Upper lobe of left lung (tissue), 6 donors: ENCODE measurements at regions not wholly inside any gene's neighbourhood (a gene's known extent, or its start where the extent isn't known, plus 50 kb on each side); places are given as distances from the start of the nearest gene placed in this dataset.

Source experiments
- ATAC-seq, 2 donors: fragments of 200-7000 bp; cut with Tn5 transposase; one replicate each; pipeline ENCODE4 v1.9.1; 2022; ENCODE audit warnings: mild to moderate bottlenecking in 2 of 2, moderate library complexity in 2 of 2; ENCODE audit not compliant: low FRiP score in 2 of 2
- DNase-seq, 2 donors: peaks; one replicate each; pipeline ENCODE4 v3.0.0-alpha.2; 2019 to 2020
- H3K27ac ChIP-seq, 4 donors: fragments of 200-600 bp; sonication (generic); one replicate each; pipeline ENCODE4 v1.5.1; 2016 to 2019
- H3K27me3 ChIP-seq, 4 donors: fragments of 200-600 bp; sonication (generic); one replicate each; pipeline ENCODE4 v1.5.1; 2017 to 2019
- H3K36me3 ChIP-seq, 4 donors: fragments of 200-600 bp; sonication (generic); one replicate each; pipeline ENCODE4 v1.5.1; 2016 to 2019
- H3K4me1 ChIP-seq, 4 donors: fragments of 200-600 bp; sonication (generic); one replicate each; pipeline ENCODE4 v1.5.1; 2018 to 2019
- H3K4me3 ChIP-seq, 4 donors: fragments of 200-600 bp; sonication (generic); one replicate each; pipeline ENCODE4 v1.5.1; 2017 to 2019; ENCODE audit warnings: mild to moderate bottlenecking in 2 of 4, moderate library complexity in 1 of 4
- H3K9me3 ChIP-seq, 4 donors: fragments of 200-600 bp; sonication (generic); one replicate each; pipeline ENCODE4 v1.5.1; 2018 to 2019
- EP300 ChIP-seq, 4 donors: sonication (generic); formaldehyde crosslinking; IDR thresholded peaks; one replicate each; pipeline ENCODE4 v1.5.1; 2017; ENCODE audit warnings: antibody characterized with exemption in 4 of 4, control low read depth in 2 of 4
- POLR2A ChIP-seq, 4 donors: fragments of 450-650 bp; IDR thresholded peaks; one replicate each; pipeline ENCODE4 v1.5.1; 2016 to 2017; ENCODE audit warnings: antibody characterized with exemption in 4 of 4, mild to moderate bottlenecking in 2 of 4
- POLR2AphosphoS5 ChIP-seq, 2 donors: sonication (generic); formaldehyde crosslinking; IDR thresholded peaks; one replicate each; pipeline ENCODE4 v1.5.1; 2017; ENCODE audit warnings: antibody characterized with exemption in 2 of 2
- WGBS, 2 donors: methylation state at CpG; one replicate each; pipeline ENCODE4 v1.1.5; 2017 to 2018; 5-methylcytosine and 5-hydroxymethylcytosine counted together
- TF ChIP-seq, protein P1 (sequence below), 6 experiments: fragments of 450-650 bp in 4 of 6; fragments of 200-600 bp in 2 of 6; sonication (generic) in 2 of 6; IDR thresholded peaks; one replicate each; pipeline ENCODE4 v1.5.1; 2016 to 2019; ENCODE audit warnings: antibody characterized with exemption in 6 of 6
- donor health status: DM: no; HTN: no; CAD: no; lungs with moderate emphysema.
- donor health status: DM: no; HTN: yes; CAD: no; lungs with severe emphysema.

DNA sequence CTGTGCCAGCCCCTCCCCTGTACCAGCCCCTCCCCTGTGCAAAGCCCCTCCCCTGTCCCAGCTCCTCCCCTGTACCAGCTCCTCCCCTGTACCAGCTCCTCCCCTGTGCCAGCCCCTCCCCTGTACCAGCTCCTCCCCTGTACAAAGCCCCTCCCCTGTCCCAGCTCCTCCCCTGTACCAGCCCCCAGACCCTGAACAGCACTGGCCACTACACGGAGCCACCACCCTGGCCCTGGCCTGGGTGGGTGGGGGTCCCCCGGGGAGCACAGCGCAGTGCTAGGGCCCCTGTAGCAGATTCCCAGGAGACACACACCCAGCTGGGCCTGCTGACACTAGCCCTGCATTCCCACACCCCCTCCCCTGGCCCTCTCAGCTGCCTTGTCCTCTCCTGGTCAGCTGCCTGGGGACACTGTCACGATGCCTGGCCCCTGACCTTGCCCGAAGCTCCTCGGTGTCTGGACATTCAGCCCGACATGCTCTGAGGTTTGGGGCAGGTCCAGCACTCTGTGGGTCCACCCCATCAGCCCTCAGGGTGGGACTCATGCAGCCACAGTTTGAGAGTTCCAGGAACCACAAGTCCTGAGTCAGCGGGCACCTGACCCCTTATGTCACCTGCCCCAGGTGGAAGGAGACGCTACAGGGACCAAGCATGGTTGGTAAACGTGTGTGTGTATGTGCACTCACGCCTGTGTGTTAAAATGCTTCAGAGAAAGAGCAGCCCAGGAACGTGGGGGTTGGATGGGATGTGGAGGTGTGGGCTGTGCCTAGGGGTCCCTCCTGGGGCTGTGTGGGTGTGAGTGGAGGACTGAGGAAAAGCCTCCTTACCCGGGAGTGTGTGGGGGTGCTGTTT lies 114.2 kb downstream of the METRNL start:
- Histone ChIP-seq H3K4me1 (peaks cover 17 to 44% (median 28%) of the 10 kb centered on the region in 4 donors), H3K27ac (peak overlapping the region in 3 of 4 donors; percentile 13 to 58 (median 53)), H3K36me3 (no peaks in the 10 kb centered on the region), H3K27me3 (no peaks in the 10 kb centered on the region), H3K9me3 (no peaks in the 10 kb centered on the region), H3K4me3 (no peak overlapping the region)
- TF ChIP-seq POLR2AphosphoS5 (IDR thresholded peaks at IDR 0.05): no peak
- no peak for TF ChIP-seq EP300 (IDR thresholded peaks at IDR 0.05)
- TF ChIP-seq, protein P1, sequence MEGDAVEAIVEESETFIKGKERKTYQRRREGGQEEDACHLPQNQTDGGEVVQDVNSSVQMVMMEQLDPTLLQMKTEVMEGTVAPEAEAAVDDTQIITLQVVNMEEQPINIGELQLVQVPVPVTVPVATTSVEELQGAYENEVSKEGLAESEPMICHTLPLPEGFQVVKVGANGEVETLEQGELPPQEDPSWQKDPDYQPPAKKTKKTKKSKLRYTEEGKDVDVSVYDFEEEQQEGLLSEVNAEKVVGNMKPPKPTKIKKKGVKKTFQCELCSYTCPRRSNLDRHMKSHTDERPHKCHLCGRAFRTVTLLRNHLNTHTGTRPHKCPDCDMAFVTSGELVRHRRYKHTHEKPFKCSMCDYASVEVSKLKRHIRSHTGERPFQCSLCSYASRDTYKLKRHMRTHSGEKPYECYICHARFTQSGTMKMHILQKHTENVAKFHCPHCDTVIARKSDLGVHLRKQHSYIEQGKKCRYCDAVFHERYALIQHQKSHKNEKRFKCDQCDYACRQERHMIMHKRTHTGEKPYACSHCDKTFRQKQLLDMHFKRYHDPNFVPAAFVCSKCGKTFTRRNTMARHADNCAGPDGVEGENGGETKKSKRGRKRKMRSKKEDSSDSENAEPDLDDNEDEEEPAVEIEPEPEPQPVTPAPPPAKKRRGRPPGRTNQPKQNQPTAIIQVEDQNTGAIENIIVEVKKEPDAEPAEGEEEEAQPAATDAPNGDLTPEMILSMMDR (IDR thresholded peaks at IDR 0.05): no peak
- TF ChIP-seq POLR2A (IDR thresholded peaks at IDR 0.05): no peak
- ATAC-seq: no peak
- DNase-seq: peak in 1 of 2 donors; percentile 36
- WGBS, 2 donors: 53 to 62% methylated on average over 11 to 13 of the region's 13 CpGs

DNA sequence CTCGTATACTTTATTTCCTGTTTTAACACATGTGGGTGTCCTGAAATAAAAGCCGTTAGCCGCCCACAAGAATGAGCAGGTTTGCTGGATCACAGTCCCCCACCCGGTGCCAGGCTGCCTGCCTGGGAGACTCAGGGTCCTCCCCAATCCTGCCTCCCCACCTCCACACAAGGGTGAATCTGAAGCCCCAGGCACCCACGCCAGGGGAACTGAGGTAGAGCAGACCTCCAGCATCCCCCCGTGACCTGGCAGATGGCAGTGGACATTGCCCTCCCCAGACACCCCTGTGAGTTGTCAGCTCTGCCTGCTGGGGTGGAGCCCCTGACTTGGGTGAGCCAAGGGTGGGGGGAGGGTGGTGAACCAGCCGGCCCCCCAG lies 114.8 kb downstream of the METRNL start:
- Histone ChIP-seq H3K4me3 (no peak overlapping the region), H3K27ac (peak overlapping the region in 3 of 4 donors; percentile 13 to 58 (median 53)), H3K9me3 (no peaks in the 10 kb centered on the region), H3K36me3 (no peaks in the 10 kb centered on the region), H3K27me3 (no peaks in the 10 kb centered on the region), H3K4me1 (peaks cover 21 to 49% (median 32%) of the 10 kb centered on the region in 4 donors)
- peak; percentile 20 to 32 for DNase-seq
- 65 to 67% methylated on average over 5 to 7 of the region's 7 CpGs for WGBS, 2 donors
- ATAC-seq: no peak
- no peak for TF ChIP-seq EP300 (IDR thresholded peaks at IDR 0.05)
- TF ChIP-seq POLR2A (IDR thresholded peaks at IDR 0.05): no peak
- TF ChIP-seq, protein P1 (IDR thresholded peaks at IDR 0.05): no peak
- no peak for TF ChIP-seq POLR2AphosphoS5 (IDR thresholded peaks at IDR 0.05)

DNA sequence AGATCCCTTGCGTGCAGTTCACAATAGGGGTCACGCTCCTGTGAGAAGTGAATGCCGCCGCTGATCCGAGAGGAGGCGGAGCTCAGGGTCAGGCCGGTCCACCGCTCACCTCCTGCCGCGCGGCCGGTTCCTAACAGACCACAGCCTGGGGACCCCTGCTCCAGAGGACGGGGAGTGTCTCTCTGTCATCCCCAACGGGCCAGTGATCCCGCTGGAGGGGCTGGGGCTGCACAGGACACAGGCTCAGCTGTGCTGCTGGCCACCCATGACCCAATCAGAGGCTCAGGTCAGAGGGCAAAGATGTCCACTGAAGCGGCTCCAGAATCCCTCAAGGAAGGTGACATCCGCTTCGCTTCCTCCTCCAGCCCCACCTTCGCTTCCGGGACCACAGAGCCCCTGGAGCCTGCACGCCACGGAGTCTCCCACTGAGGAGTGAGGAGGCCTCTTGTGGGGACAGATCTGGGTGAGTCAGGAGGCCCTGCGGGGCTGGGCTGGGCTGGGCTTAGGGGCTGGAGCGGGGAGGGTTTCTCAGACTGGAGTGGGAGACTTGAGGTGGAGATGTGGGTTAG lies 115.4 kb downstream of the METRNL start:
- no peaks in the 10 kb centered on the region for H3K36me3 ChIP-seq
- TF ChIP-seq EP300 (IDR thresholded peaks at IDR 0.05) (no peak), POLR2AphosphoS5 (IDR thresholded peaks at IDR 0.05) (no peak), POLR2A (IDR thresholded peaks at IDR 0.05) (no peak)
- TF ChIP-seq, protein P1 (IDR thresholded peaks at IDR 0.05): no peak
- H3K4me1 ChIP-seq: peaks cover 21 to 47% (median 32%) of the 10 kb centered on the region in 4 donors
- ATAC-seq (no peak), DNase-seq (peak; percentile 20 to 72)
- no peak overlapping the region for H3K4me3 ChIP-seq
- no peaks in the 10 kb centered on the region for H3K27me3 ChIP-seq
- H3K27ac ChIP-seq: peak overlapping the region in 2 of 4 donors; percentile 34 to 58
- H3K9me3 ChIP-seq: no peaks in the 10 kb centered on the region
- 94 to 97% methylated on average over 7 to 24 of the region's 24 CpGs for WGBS, 2 donors

DNA sequence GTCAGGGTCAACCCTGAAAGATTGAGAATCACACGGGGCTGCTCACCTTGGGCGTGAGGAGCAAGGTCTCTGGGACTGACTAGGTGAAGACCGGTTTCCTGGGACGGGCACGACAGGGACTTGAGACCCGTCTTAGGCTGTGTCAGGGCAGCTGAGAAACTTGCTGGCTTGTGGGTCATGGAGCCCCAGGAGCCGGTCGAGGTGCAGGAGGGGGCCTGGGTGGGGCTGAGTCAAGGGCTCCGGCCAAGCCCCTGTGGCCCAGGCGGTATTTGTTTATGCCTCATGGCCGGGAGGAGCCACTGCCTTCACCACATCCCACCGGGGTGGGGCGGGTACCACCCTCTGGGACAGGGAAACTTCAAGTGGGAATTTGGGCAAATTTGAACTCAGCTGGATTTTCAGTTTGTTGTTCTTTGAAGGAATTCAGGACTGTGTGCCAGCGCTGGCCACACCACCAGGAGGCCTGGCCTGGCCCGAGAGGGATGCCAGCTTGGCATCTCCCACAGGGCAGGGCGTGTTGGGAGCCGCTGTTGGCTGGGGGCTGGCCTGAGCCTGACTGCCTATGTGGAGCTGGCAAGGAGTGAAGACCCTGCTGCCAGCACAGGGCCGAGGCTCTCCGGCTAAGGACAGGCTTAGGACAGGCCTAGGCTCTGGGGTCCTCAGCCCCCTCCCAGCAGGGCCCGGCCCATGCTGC lies 116.1 kb downstream of the METRNL start:
- no peaks in the 10 kb centered on the region for H3K27me3 ChIP-seq
- H3K27ac ChIP-seq: peak overlapping the region in 2 of 4 donors; percentile 34 to 58
- DNase-seq: peak; percentile 31 to 79
- no peak overlapping the region for H3K4me3 ChIP-seq
- no peaks in the 10 kb centered on the region for H3K9me3 ChIP-seq
- H3K4me1 ChIP-seq: peaks cover 17 to 46% (median 31%) of the 10 kb centered on the region in 4 donors
- 71 to 73% methylated on average over 8 to 20 of the region's 20 CpGs for WGBS, 2 donors
- TF ChIP-seq POLR2A (IDR thresholded peaks at IDR 0.05) (no peak), POLR2AphosphoS5 (IDR thresholded peaks at IDR 0.05) (no peak), EP300 (IDR thresholded peaks at IDR 0.05) (no peak)
- TF ChIP-seq, protein P1 (IDR thresholded peaks at IDR 0.05): peak in 2 of 6 experiments; percentile 10 to 55
- ATAC-seq: peak; percentile 5 to 21
- H3K36me3 ChIP-seq: no peaks in the 10 kb centered on the region
